Loucy (cell line): ENCODE measurements at regions not wholly inside any gene's neighbourhood (a gene's known extent, or its start where the extent isn't known, plus 50 kb on each side); places are given as distances from the start of the nearest gene placed in this dataset.

Experiments
- H2AFZ ChIP-seq: fragments of 200-600 bp; sonication (generic); 2 replicates; pipeline ENCODE4 v1.6.0; 2016; ENCODE audit warnings: antibody characterized with exemption, mild to moderate bottlenecking, low read length, moderate library complexity
- H3F3A ChIP-seq: fragments of 200-600 bp; 2 replicates; pipeline ENCODE4 v1.6.0; 2016; ENCODE audit warnings: antibody characterized with exemption, low read depth, mild to moderate bottlenecking
- H3K27me3 ChIP-seq: fragments of 200-600 bp; sonication (generic); 2 replicates; pipeline ENCODE4 v1.6.1; 2014; ENCODE audit warnings: low read length, mild to moderate bottlenecking; ENCODE audit not compliant: insufficient read depth, poor library complexity, severe bottlenecking
- H3K36me3 ChIP-seq: fragments of 200-600 bp; sonication (generic); 2 replicates; pipeline ENCODE4 v1.6.1; 2016; ENCODE audit warnings: low read length; ENCODE audit not compliant: insufficient read depth
- H3K4me1 ChIP-seq: fragments of 200-600 bp; sonication (generic); 2 replicates; pipeline ENCODE4 v1.5.1; 2014; ENCODE audit warnings: low read length, mild to moderate bottlenecking; ENCODE audit not compliant: insufficient read depth, poor library complexity, severe bottlenecking
- H3K4me2 ChIP-seq: fragments of 200-600 bp; sonication (generic); 2 replicates; pipeline ENCODE4 v1.6.0; 2014; ENCODE audit warnings: antibody characterized with exemption, low read length, low read depth, mild to moderate bottlenecking; ENCODE audit not compliant: poor library complexity, severe bottlenecking
- H3K4me3 ChIP-seq: fragments of 200-600 bp; sonication (generic); 2 replicates; pipeline ENCODE4 v1.5.1; 2014; ENCODE audit warnings: low read length, mild to moderate bottlenecking, mixed read lengths; ENCODE audit not compliant: poor library complexity, severe bottlenecking
- H3K79me2 ChIP-seq: fragments of 200-600 bp; sonication (generic); 2 replicates; pipeline ENCODE4 v1.6.1; 2014; ENCODE audit warnings: low read length; ENCODE audit not compliant: insufficient read depth
- H3K9ac ChIP-seq: fragments of 200-600 bp; sonication (generic); 2 replicates; pipeline ENCODE4 v1.6.0; 2014; ENCODE audit warnings: mild to moderate bottlenecking, low read depth, low read length, moderate library complexity; ENCODE audit not compliant: poor library complexity, severe bottlenecking
- H3K9me2 ChIP-seq: fragments of 200-600 bp; sonication (generic); replicated peaks from 2 replicates; pipeline ENCODE4 v1.6.1; 2016; ENCODE audit warnings: low read depth, low read length, mixed read lengths
- H3K9me3 ChIP-seq: fragments of 200-600 bp; sonication (generic); 2 replicates; pipeline ENCODE4 v1.6.1; 2014; ENCODE audit warnings: mild to moderate bottlenecking, antibody characterized with exemption, low read length, low read depth; ENCODE audit not compliant: insufficient read depth
- H4K20me1 ChIP-seq: fragments of 200-600 bp; sonication (generic); 2 replicates; pipeline ENCODE4 v1.6.0; 2014; ENCODE audit warnings: antibody characterized with exemption, low read length, mild to moderate bottlenecking; ENCODE audit not compliant: insufficient read depth, poor library complexity, severe bottlenecking
- EZH2phosphoT487 ChIP-seq: fragments of 200-600 bp; IDR thresholded peaks from 2 replicates; pipeline ENCODE4 v1.6.1; 2018; ENCODE audit warnings: antibody characterized with exemption, mild to moderate bottlenecking, moderate library complexity, borderline replicate concordance
- TF ChIP-seq, protein P1 (sequence below): fragments of 200-600 bp; sonication (generic); conservative IDR thresholded peaks from 2 replicates; pipeline ENCODE4 v1.5.1; 2014; ENCODE audit warnings: mild to moderate bottlenecking, antibody characterized with exemption, low read length

DNA sequence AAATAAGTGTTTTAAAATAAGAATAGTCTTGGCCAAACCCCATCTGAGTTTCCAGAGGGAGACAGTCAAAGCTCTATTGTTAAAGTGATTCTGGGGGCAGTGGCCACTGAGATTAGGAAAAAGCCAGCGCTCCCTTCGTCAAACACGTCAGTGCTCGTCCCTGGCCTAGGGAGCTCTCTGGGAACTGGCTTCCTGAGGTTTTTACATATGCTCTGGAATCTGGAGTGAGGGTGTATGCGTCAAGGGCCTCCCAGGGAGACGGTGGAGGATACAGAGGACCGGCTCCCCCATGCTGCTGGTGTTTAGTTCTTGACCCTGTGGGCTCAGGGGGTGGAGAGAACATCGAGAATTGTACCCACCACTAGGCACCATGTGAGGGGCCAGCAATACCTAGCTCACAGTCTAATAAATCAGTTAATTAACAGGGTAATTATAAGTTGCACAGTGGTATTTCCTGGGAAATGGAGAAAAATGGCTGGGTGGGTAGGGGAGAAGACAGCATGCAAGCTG, 87.0 kb downstream of the SLC25A47 start:
- no peaks in the 10 kb centered on the region for H3K27me3 ChIP-seq
- H3K79me2 ChIP-seq = no peaks in the 10 kb centered on the region
- H3K9ac ChIP-seq = no peak overlapping the region
- no peak overlapping the region for H3K4me3 ChIP-seq
- no peaks in the 10 kb centered on the region for H3K9me3 ChIP-seq
- peaks cover 13% of the 10 kb centered on the region for H3K4me1 ChIP-seq
- TF ChIP-seq, protein P1, sequence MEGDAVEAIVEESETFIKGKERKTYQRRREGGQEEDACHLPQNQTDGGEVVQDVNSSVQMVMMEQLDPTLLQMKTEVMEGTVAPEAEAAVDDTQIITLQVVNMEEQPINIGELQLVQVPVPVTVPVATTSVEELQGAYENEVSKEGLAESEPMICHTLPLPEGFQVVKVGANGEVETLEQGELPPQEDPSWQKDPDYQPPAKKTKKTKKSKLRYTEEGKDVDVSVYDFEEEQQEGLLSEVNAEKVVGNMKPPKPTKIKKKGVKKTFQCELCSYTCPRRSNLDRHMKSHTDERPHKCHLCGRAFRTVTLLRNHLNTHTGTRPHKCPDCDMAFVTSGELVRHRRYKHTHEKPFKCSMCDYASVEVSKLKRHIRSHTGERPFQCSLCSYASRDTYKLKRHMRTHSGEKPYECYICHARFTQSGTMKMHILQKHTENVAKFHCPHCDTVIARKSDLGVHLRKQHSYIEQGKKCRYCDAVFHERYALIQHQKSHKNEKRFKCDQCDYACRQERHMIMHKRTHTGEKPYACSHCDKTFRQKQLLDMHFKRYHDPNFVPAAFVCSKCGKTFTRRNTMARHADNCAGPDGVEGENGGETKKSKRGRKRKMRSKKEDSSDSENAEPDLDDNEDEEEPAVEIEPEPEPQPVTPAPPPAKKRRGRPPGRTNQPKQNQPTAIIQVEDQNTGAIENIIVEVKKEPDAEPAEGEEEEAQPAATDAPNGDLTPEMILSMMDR = no peak
- no peak for TF ChIP-seq EZH2phosphoT487
- no peaks in the 10 kb centered on the region for H3K36me3 ChIP-seq
- H3K9me2 ChIP-seq = no peaks in the 10 kb centered on the region
- no peaks in the 10 kb centered on the region for H4K20me1 ChIP-seq
- no peaks in the 10 kb centered on the region for H3F3A ChIP-seq
- H2AFZ ChIP-seq = no peak overlapping the region
- no peak overlapping the region for H3K4me2 ChIP-seq

DNA sequence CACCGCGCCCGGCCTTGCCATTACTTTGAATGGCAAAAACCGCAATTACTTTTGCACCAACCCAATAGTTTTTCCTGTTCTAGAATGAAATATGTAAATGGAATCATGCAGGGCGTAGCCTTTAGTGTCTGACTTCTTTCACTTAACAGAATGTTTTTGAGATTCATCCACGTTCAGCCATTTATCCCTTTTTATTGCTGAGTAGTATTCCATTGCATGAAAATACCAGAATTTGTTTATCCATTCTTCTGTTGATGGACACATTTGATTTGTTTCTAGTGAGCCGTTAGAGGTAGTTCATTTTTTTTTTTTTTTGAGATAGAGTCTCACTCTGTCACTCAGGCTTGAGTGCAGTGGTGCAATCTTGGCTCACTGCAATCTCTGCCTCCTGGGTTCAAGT, 90.6 kb downstream of the SLC25A47 start:
- Histone ChIP-seq H3K9me3 (no peaks in the 10 kb centered on the region), H4K20me1 (no peaks in the 10 kb centered on the region)

DNA sequence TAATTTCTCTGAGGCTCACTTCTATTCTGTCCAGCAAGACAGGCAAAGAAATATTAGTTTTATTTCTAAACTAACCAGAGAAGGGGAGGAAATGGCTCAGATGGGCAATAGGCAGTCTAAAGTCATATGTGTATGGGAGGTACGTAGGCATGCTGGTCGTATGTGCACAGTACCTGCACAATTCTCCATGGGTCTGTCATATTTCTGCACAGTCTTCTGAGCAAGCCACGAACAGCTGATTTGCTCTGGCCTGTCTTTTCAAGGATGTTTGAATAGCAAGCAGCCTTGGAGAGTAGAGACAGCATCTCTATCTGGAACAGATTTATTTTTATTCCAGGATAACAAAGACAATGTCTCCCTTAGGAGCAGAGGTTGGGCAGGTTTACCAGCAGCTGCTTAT, 92.1 kb downstream of the SLC25A47 start:
- Histone ChIP-seq H3K4me2 (no peak overlapping the region), H3K27me3 (no peaks in the 10 kb centered on the region), H3K9ac (no peak overlapping the region), H2AFZ (no peak overlapping the region), H3K4me1 (peaks cover 3% of the 10 kb centered on the region), H4K20me1 (no peaks in the 10 kb centered on the region), H3K36me3 (no peaks in the 10 kb centered on the region), H3K9me3 (no peaks in the 10 kb centered on the region), H3F3A (no peaks in the 10 kb centered on the region), H3K79me2 (no peaks in the 10 kb centered on the region), H3K9me2 (no peaks in the 10 kb centered on the region), H3K4me3 (no peak overlapping the region)
- TF ChIP-seq EZH2phosphoT487 = no peak
- TF ChIP-seq, protein P1 = no peak

More for the DNA sequence above, 90.6 kb downstream of the SLC25A47 start:
- no peak overlapping the region for H3K4me2 ChIP-seq
- TF ChIP-seq, protein P1 = no peak
- TF ChIP-seq EZH2phosphoT487 = no peak
- H3K27me3 ChIP-seq = no peaks in the 10 kb centered on the region
- no peak overlapping the region for H2AFZ ChIP-seq
- no peak overlapping the region for H3K4me3 ChIP-seq
- no peaks in the 10 kb centered on the region for H3K9me2 ChIP-seq
- H3F3A ChIP-seq = no peaks in the 10 kb centered on the region
- H3K36me3 ChIP-seq = no peaks in the 10 kb centered on the region
- no peaks in the 10 kb centered on the region for H3K4me1 ChIP-seq
- H3K79me2 ChIP-seq = no peaks in the 10 kb centered on the region
- no peak overlapping the region for H3K9ac ChIP-seq
